ENCODE measurements at regions not wholly inside any gene's neighbourhood (a gene's known extent, or its start where the extent isn't known, plus 50 kb on each side); places are given as distances from the start of the nearest gene placed in this dataset.

DNA sequence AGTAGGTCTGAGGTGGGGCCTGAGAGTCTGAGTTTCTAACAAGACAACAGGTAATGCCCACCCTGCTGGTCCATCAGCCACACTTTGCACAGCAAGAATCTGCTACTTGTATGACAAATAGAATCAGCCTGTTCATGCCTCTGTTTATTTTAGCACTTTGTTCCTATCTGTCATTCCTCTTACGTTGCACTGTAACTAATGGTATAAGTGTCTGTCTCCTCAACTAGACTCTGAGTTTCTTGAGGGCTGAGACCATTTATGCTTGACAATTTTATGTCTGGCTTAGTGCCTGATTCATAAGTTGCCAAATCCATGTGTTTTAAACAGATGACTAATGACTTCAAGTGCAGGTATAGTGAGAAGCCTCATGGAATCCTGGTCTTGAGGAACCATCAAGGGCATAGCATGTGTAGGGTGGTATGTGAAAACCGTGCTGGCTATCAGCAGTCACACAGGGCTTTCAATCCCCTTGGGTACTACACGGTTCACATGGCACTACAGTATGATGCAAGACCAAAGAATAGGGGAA is 209.7 kb downstream of the C11orf91 start:
- no peak for DNase-seq
- intact Hi-C loops (cut with DNase I): no loop called here

- DNase-seq: no peak
- intact Hi-C loops (cut with DNase I): no loop called here
Measured at GRCh38 chr11:33488971-33489370, 211.7 kb downstream of the C11orf91 start.

- no peak for DNase-seq
- intact Hi-C loops (cut with DNase I): no loop called here
Measured at GRCh38 chr11:33480626-33481025, 220.0 kb downstream of the C11orf91 start.

DNA sequence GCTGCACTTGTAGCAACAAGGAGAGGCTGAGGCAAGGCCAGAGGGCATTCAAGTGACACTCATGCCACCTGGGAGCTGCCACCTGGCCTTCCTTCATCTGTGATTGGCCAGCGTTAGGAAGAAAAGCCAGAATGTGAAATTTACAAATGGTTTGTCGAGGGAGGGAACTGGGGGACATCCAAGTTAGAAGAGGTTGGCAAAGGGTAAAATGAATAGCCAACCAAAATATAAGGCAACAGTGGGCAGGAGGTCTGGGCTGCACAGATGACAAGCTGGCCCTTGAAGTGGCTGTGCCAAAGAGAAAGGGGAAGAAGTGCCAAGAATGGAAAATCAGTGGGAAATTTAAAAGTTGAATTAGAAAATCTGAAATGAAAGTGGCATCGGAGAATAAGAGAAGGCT is 221.4 kb downstream of the C11orf91 start:
- no peak for DNase-seq
- intact Hi-C loops (cut with DNase I): no loop called here

DNA sequence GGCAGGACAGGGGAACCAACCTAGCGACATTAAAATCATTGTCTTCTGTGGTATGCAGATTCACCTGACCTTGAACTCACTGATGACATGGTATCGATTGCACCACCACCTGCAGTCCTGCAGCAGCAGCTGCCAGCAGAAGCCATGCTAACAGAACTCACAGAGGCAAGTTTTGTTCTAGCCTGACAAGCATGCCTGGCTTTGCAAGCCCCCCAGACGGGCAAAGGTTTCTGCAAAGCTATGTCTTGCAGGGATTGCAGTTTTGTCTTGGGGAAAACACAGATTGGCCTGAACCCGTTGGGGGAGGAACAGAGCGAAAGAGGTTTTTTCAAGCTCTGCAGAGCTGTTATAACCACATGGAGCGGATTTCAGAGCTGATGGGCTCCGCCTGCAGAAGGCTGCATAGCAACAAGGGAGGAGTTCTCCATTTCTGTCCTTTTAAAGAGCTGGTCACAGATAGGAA is 221.0 kb downstream of the HIPK3 start:
- peak in 29 of 42 donors; percentile 13 to 74 (median 41) for DNase-seq
- intact Hi-C loops (cut with DNase I): no loop called here

DNA sequence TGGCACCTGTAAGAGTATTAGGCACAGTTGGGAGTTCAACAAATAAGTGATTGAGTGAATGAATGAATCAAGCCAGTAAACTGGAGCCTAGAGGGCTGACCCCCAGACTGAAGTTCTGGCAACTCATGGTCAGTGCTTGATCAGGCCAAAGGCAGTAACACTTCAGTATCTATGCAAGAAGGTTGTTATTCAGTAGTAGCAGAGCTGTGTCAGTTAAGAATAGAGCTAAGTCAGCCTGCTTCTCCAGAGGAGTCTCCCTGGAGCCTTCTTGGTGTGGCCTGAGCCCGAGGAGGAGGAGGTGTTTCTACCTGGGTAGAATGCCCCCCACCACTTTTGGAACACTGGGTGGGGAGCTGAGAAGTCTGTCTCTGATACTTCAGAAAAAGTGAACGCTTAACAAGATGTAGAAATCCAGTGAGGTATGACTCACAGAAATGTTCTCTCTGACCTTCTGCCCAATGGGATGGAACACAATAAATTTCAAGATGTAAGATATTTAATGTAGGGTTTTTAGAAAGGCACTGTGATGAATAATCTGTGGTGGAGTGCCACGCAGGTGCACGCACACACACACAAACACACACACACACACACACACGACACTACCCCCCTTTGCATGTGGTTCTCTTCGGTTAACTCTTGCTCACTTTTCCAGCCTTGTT is 219.9 kb downstream of the HIPK3 start:
- intact Hi-C loops (cut with DNase I): no loop called here
- DNase-seq: no peak

GRCh38 chr11:33475993-33476392 is 218.8 kb downstream of the HIPK3 start:
- peak in 19 of 42 donors; percentile 8 to 72 (median 37) for DNase-seq
- intact Hi-C loops (cut with DNase I): no loop called here

- intact Hi-C loops (cut with DNase I): no loop called here
- peak in 7 of 42 donors; percentile 21 to 64 (median 36) for DNase-seq
Measured at GRCh38 chr11:33474866-33475265, 217.7 kb downstream of the HIPK3 start.

DNA sequence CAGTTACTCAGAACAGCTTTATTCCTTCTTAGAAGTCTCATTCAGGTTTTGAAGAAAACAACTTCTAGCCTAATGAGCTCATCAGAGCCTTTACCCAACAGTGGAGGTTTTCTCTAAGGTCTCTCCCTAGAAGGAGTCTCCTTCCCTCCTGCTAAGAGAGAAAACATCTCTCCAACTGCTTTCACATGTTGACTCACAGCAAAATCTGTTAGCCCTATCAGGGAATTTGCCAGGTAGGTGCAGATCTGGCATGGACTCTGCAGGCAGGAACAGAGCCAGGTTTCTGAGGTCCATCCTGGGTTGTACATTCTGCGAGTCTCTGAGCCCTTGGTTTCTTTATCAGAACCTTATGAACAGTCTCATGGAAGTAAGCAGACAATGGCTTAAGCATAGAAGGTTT is 214.4 kb downstream of the HIPK3 start:
- no peak for DNase-seq
- intact Hi-C loops (cut with DNase I): no loop called here

GRCh38 chr11:33467966-33468365 is 210.8 kb downstream of the HIPK3 start:
- intact Hi-C loops (cut with DNase I): no loop called here

GRCh38 chr11:33463059-33463458 is 205.9 kb downstream of the HIPK3 start:
- no peak for DNase-seq
- intact Hi-C loops (cut with DNase I): no loop called here

More at GRCh38 chr11:33467966-33468365, 210.8 kb downstream of the HIPK3 start:
- no peak for DNase-seq

GRCh38 chr11:33461369-33462125 is 204.4 kb downstream of the HIPK3 start:
- DNase-seq: no peak
- intact Hi-C loops (cut with DNase I): no loop called here

DNA sequence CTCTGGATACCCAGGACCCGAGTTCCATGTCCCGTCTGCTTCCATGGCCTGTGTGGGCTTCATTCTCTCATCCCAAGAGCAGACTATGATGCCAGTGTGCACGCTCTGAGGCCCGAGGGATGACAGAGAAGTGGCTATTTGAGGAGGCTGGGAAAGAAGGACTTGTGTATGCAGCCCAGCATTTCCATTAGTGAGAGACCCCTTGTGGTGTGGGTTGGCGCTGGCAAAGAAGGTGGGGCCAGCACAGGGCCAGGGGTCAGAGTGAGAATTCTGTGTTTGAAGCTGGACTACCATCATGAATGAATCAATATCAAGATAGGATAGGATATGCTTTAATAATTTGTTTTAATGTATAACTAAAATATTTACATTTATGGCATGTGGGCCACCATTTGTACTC is 200.8 kb downstream of the HIPK3 start:
- no peak for DNase-seq
- intact Hi-C loops (cut with DNase I): no loop called here

DNA sequence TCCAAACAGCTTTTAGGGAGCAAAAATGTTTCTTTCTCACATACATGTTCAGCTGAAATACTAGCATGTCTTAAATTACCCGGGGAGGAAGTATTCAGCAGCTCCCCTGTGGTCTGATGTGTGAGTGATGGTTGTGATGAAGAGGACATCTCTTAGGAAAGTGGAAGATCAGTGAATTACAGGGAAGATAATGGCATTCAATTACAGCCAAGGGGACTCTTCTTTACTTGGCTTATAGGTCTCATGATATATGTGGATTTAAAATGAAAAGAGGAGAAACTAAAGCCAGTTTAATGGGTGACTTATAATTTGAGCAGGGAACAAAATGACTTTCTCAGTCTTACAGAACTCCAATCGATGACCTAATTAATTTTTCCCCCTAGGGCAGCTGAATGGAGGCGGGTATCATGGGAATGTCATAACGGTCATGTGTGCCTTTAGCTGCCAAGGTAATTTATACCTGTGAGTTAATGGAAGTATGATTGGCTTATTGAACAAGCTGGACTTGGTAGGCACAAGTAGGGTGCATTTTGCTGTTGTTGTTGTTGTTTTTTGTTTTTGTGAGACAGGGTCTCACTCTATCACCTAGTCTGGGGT is 198.8 kb downstream of the HIPK3 start:
- intact Hi-C loops (cut with DNase I): no loop called here
- no peak for DNase-seq

GRCh38 chr11:33454264-33454663 is 197.1 kb downstream of the HIPK3 start:
- DNase-seq: no peak
- intact Hi-C loops (cut with DNase I): no loop called here

DNA sequence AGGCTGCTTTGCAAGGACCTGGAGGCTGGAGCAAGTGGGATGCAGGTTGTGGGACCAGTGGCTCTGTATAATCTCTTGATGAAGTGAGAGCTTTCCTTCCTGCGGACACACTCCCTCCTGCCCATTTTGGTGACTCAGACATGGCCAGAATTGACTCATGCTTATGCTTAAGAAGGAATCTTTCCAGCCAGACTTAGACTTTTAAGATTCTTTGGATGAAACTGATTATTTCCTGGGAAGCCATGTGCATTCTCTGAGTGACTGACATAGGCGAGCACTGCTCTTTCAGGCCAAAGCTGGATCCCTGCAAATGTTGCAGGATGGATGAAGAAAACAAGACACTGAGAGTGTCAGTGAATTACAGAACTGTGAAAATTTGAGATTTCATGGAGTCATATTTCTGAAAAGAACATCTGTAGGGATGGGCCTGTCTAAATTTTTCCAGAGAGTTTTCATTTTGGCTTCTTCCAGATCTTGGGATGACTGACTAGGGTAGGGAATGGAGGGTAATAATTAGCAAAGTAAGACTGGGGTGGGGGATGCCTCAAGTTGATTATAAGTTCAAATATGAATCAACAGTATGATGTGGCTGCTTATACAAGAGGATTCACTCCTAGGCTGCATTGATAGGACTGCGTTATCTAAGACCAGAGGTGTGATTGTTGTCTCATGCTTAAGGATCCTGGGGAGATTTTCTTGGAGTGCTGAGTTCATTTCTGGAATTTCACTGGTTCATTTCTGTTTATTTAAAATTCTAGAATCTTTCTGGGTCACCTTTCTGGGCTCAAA is 195.8 kb downstream of the HIPK3 start:
- intact Hi-C loops (cut with DNase I): no loop called here
- DNase-seq: no peak

DNA sequence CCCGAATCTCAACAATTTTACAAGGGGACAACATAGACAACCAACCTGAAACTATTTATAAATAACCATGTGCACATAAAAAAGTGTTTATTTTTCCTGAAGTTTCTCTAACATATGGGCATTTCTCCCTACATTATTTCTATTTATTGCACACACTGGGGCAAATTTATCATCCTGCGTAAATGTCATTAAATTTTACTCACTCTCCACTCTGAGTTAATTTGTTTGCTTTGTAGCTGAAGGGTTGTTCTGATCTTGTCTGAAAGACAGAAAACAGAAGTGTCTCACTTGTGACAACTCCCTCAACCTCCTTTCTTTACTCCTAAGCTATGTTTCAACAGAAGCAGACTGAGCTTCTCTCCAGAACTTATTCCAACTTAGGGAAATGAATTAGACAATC is 194.2 kb downstream of the HIPK3 start:
- DNase-seq: no peak
- intact Hi-C loops (cut with DNase I): no loop called here

- intact Hi-C loops (cut with DNase I): no loop called here
- DNase-seq: no peak
Measured at GRCh38 chr11:33449798-33450197, 192.6 kb downstream of the HIPK3 start.

GRCh38 chr11:33448461-33449130 is 191.4 kb downstream of the HIPK3 start:
- intact Hi-C loops (cut with DNase I): no loop called here
- no peak for DNase-seq
